A673 (cell line): ENCODE measurements at regions not wholly inside any gene's neighbourhood (a gene's known extent, or its start where the extent isn't known, plus 50 kb on each side); places are given as distances from the start of the nearest gene placed in this dataset.

Experiments used
- CTCF ChIP-seq: fragments of 300-800, 200-600 bp; sonication (generic); conservative IDR thresholded peaks from 2 replicates; pipeline ENCODE4 v1.5.1; 2017; ENCODE audit warnings: low read depth, mild to moderate bottlenecking, antibody characterized with exemption, low read length, moderate library complexity, mixed read lengths
- EZH2 ChIP-seq: fragments of 200-600 bp; sonication (generic); IDR thresholded peaks from 2 replicates; pipeline ENCODE4 v1.6.1; 2017; ENCODE audit warnings: borderline replicate concordance, low read depth, mild to moderate bottlenecking, mixed read lengths, antibody characterized with exemption, low read length; ENCODE audit not compliant: poor library complexity, severe bottlenecking

GRCh38 chr4:175998782-175999181, 66.9 kb upstream of the WDR17 start:
- TF ChIP-seq CTCF: no peak
- no peak for TF ChIP-seq EZH2
